HepG2 (cell line): ENCODE measurements at regions not wholly inside any gene's neighbourhood (a gene's known extent, or its start where the extent isn't known, plus 50 kb on each side); places are given as distances from the start of the nearest gene placed in this dataset.

Experiments used
- MAFK ChIP-seq, 2 experiments: IDR thresholded peaks in 1 of 2; conservative IDR thresholded peaks in 1 of 2; 2 replicates each; pipeline ENCODE4 v1.6.1; 2011; ENCODE audit warnings: improper control_type of control experiment in 2 of 2, low read length in 2 of 2
- NFE2L2 ChIP-seq: fragments of 150-350 bp; IDR thresholded peaks from 2 replicates; pipeline ENCODE4 v1.6.1; 2014; ENCODE audit warnings: low read length
- ZZZ3 ChIP-seq: sonication (generic); formaldehyde crosslinking; IDR thresholded peaks from 2 replicates; pipeline ENCODE4 v1.4.0; 2020; ENCODE audit warnings: missing genetic modification reagents, mild to moderate bottlenecking, borderline replicate concordance
- TF ChIP-seq, protein P1 (sequence below): sonication (generic); formaldehyde crosslinking; conservative IDR thresholded peaks from 2 replicates; pipeline ENCODE4 v1.4.0; 2020; ENCODE audit warnings: missing genetic modification reagents
- TF ChIP-seq, protein P2 (sequence below), 2 experiments: fragments of 450-650 bp in 1 of 2; sonication (generic) in 1 of 2; formaldehyde crosslinking; IDR thresholded peaks; 2 replicates each; pipeline versions ENCODE4 v1.5.0 to v1.8.0; 2020 to 2022; ENCODE audit warnings: mild to moderate bottlenecking in 1 of 2, missing genetic modification reagents in 1 of 2
- TF ChIP-seq, protein P3 (sequence below): sonication (generic); formaldehyde crosslinking; IDR thresholded peaks from 2 replicates; pipeline ENCODE4 v1.4.0; 2020; ENCODE audit warnings: missing genetic modification reagents
- TF ChIP-seq, protein P4 (sequence below): sonication (generic); IDR thresholded peaks from 2 replicates; pipeline ENCODE4 v1.6.1; 2016; ENCODE audit warnings: low read depth, borderline replicate concordance

DNA sequence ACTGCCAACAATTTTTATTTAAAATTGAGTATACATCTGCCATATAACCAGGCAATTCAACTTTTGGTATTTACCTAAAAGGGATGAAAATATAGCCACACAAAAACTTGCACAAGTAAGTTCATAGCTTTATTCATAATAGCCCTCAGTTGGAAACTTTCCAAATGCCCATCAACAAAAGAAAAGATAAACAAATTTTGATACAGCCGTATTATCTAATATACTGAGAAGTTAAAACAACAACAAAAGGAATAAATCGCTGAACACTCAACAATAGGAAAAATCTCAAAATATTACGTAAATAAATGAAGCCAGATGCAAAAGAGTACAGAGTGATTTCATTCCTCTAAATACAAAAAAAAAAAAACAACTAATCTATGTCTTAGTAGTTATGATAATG, 399.2 kb upstream of the SEMA3D start:
- TF ChIP-seq, protein P1, sequence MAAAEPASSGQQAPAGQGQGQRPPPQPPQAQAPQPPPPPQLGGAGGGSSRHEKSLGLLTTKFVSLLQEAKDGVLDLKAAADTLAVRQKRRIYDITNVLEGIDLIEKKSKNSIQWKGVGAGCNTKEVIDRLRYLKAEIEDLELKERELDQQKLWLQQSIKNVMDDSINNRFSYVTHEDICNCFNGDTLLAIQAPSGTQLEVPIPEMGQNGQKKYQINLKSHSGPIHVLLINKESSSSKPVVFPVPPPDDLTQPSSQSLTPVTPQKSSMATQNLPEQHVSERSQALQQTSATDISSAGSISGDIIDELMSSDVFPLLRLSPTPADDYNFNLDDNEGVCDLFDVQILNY (CRISPR knock-in tag): no peak
- TF ChIP-seq, protein P2, sequence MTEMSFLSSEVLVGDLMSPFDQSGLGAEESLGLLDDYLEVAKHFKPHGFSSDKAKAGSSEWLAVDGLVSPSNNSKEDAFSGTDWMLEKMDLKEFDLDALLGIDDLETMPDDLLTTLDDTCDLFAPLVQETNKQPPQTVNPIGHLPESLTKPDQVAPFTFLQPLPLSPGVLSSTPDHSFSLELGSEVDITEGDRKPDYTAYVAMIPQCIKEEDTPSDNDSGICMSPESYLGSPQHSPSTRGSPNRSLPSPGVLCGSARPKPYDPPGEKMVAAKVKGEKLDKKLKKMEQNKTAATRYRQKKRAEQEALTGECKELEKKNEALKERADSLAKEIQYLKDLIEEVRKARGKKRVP (CRISPR knock-in tag; IDR thresholded peaks at IDR 0.05): no peak
- TF ChIP-seq ZZZ3 (no peak), MAFK (conservative IDR thresholded peaks at IDR 0.05 in 1 of 2, IDR thresholded peaks at IDR 0.05 in 1 of 2; ENCODE audit: low read length in 2 of 2) (no peak), NFE2L2 (no peak)
- TF ChIP-seq, protein P3, sequence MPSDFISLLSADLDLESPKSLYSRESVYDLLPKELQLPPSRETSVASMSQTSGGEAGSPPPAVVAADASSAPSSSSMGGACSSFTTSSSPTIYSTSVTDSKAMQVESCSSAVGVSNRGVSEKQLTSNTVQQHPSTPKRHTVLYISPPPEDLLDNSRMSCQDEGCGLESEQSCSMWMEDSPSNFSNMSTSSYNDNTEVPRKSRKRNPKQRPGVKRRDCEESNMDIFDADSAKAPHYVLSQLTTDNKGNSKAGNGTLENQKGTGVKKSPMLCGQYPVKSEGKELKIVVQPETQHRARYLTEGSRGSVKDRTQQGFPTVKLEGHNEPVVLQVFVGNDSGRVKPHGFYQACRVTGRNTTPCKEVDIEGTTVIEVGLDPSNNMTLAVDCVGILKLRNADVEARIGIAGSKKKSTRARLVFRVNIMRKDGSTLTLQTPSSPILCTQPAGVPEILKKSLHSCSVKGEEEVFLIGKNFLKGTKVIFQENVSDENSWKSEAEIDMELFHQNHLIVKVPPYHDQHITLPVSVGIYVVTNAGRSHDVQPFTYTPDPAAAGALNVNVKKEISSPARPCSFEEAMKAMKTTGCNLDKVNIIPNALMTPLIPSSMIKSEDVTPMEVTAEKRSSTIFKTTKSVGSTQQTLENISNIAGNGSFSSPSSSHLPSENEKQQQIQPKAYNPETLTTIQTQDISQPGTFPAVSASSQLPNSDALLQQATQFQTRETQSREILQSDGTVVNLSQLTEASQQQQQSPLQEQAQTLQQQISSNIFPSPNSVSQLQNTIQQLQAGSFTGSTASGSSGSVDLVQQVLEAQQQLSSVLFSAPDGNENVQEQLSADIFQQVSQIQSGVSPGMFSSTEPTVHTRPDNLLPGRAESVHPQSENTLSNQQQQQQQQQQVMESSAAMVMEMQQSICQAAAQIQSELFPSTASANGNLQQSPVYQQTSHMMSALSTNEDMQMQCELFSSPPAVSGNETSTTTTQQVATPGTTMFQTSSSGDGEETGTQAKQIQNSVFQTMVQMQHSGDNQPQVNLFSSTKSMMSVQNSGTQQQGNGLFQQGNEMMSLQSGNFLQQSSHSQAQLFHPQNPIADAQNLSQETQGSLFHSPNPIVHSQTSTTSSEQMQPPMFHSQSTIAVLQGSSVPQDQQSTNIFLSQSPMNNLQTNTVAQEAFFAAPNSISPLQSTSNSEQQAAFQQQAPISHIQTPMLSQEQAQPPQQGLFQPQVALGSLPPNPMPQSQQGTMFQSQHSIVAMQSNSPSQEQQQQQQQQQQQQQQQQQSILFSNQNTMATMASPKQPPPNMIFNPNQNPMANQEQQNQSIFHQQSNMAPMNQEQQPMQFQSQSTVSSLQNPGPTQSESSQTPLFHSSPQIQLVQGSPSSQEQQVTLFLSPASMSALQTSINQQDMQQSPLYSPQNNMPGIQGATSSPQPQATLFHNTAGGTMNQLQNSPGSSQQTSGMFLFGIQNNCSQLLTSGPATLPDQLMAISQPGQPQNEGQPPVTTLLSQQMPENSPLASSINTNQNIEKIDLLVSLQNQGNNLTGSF (CRISPR knock-in tag): no peak
- TF ChIP-seq, protein P4, sequence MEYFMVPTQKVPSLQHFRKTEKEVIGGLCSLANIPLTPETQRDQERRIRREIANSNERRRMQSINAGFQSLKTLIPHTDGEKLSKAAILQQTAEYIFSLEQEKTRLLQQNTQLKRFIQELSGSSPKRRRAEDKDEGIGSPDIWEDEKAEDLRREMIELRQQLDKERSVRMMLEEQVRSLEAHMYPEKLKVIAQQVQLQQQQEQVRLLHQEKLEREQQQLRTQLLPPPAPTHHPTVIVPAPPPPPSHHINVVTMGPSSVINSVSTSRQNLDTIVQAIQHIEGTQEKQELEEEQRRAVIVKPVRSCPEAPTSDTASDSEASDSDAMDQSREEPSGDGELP: no peak
